GM21447 (cell line): ENCODE measurements at regions not wholly inside any gene's neighbourhood (a gene's known extent, or its start where the extent isn't known, plus 50 kb on each side); places are given as distances from the start of the nearest gene placed in this dataset.
"Not testable (repeated sequence)": the region's sequence is repeated elsewhere in the genome, so short reads cannot be mapped to it uniquely, and the experiment has no call there.

ENCODE experiments used
- ATAC-seq: cut with Tn5 transposase; IDR thresholded peaks from one replicate; pipeline ENCODE4 v1.9.1; 2021; ENCODE audit not compliant: unreplicated experiment

- ATAC-seq, result no peak
Observed at GRCh38 chr18:64749884-64750283, 601.0 kb upstream of the LINC00305 start.

DNA sequence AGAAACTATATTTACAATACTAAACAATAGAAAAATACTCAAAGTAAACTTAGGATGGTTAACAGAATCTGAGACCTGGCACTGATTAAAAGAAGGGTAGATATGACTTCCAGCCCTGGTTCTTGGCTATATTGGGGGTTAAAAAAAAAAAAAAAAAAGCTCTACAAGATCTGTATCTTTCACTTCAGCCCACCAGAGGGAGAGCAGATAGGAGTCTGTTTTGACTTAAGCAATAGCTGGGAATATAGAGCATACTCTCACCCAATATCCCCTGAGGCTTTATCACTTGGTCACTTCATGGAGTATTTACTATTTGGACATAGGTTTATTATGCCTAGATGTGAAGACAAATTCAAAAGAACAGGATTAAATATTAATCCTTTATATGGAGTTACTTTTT is 598.9 kb upstream of the LINC00305 start:
- ATAC-seq, result no peak

DNA sequence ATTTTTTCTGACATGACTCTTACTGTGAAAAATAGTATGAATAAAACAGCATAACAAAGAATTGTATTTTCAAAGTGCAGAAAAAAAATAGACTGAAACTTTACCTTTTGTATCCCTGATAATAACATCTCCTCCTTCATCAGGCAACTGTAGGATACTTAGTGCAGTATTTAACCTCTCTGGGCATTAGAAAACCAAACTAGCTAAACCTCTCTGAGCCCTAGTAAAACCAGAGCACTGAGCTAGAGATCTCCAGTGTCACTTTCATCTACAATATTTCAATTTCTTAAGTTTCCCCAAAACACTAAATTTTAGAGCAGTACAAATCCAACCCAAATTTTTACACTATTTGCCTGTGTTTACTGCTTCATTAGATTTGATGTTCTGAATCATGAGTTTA is 594.0 kb upstream of the LINC00305 start:
- no peak for ATAC-seq

GRCh38 chr18:64734063-64734462 is 585.2 kb upstream of the LINC00305 start:
- ATAC-seq, result no peak

- not testable (repeated sequence) for ATAC-seq
Observed at GRCh38 chr18:64725657-64726056, 576.8 kb upstream of the LINC00305 start.

- no peak for ATAC-seq
Observed at GRCh38 chr18:64720781-64721464, 572.0 kb upstream of the LINC00305 start.

DNA sequence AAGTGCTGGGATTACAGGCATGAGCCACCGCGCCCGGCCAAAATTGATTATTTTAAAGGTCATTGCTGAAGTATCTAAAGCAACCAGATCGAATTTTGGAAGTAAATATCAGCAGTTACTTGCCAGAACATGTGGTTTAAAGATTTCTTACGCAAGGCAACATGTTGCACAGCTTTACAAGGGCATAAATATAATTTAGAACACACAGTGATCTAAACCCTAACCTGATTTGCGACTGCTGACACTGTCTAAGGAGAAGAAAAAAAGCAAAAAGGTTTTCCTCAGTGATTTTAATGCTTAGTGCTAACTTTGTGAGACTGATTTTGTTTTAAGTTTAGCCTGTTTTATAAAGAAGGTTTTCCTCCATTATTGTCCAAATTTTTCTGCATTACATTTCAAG is 569.9 kb upstream of the LINC00305 start:
- ATAC-seq, result no peak

GRCh38 chr18:64717026-64717425 is 568.1 kb upstream of the LINC00305 start:
- no peak for ATAC-seq

DNA sequence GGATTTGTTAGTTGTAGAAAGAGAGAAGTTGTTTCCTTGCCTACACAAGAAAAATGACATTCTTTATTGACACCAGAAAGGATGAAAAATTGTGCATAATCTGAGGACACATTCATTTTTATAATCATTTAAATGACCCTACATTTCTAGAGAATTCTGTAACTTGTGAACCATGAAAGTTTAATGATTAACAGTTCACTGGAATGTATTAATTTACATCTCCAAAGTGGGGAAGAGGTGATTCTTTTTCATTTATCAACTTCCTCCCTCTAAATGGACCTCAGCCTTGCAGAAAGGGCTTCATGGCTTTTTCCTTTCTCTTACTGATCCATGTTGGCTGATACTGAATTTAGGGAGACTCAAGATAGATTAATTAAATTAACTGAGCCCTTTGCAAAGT is 565.2 kb upstream of the LINC00305 start:
- no peak for ATAC-seq

GRCh38 chr18:64713284-64713683 is 564.4 kb upstream of the LINC00305 start:
- peak; percentile 99 for ATAC-seq

- no peak for ATAC-seq
Observed at GRCh38 chr18:64712035-64712434, 563.1 kb upstream of the LINC00305 start.

DNA sequence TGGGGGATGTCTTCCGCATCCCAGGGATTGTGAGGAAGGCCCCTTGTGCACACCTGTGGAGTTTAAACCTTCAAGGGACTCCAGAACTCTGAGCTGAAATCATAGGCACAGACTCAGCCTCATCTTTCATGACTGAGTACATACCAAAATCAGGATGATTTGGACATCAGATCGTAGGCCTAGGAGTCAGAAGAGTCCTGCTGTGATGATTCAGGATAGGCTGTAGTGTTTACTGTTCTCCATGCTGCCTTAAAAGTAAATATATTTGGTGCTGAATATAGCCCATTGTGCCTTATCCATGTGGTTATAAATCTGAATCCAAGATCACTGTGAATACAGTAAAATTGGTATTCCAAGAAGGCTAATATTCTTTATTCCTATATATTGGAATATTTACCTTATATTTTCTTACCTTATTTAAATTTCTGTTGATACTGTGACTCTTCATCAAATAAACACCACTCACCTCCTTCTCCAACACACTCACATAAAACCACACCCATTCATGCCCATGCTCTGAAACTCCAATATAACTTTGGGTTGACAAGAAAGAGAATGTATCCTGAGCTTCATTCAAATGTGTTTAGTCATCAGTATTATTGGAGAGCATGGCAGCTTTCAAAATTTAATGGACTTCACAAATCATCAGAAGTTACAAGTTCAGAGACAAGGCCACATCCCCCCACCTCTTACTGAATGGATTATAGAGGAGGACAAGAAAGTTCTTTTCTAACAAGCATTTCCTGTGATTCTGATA is 561.4 kb upstream of the LINC00305 start:
- ATAC-seq, result no peak

DNA sequence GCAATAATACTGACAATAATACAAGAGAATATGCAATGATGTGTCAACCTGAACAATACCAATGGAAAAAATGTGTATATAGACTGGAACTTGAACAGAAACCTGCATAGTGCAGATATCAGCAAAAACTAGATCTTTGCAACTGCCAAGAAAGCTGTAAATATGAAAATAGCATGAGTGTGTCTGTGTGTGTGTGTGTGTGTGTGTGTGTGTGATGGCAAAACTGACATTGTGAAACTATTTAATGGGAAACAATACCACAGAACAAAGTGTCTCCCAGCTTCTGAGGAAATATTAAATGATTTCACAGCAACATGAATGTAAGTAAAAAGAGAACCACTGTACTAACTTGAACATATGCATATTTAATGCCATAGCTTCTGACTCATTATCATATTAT is 558.2 kb upstream of the LINC00305 start:
- ATAC-seq, result no peak

- no peak for ATAC-seq
Observed at GRCh38 chr18:64699081-64699480, 550.2 kb upstream of the LINC00305 start.

- no peak for ATAC-seq
Observed at GRCh38 chr18:64695851-64696553, 547.1 kb upstream of the LINC00305 start.

GRCh38 chr18:64693766-64694165 is 544.9 kb upstream of the LINC00305 start:
- ATAC-seq, result no peak

- ATAC-seq, result no peak
Observed at GRCh38 chr18:64692826-64693225, 543.9 kb upstream of the LINC00305 start.

GRCh38 chr18:64679121-64679520 is 530.2 kb upstream of the LINC00305 start:
- ATAC-seq, result no peak

GRCh38 chr18:64678048-64678447 is 529.2 kb upstream of the LINC00305 start:
- no peak for ATAC-seq

DNA sequence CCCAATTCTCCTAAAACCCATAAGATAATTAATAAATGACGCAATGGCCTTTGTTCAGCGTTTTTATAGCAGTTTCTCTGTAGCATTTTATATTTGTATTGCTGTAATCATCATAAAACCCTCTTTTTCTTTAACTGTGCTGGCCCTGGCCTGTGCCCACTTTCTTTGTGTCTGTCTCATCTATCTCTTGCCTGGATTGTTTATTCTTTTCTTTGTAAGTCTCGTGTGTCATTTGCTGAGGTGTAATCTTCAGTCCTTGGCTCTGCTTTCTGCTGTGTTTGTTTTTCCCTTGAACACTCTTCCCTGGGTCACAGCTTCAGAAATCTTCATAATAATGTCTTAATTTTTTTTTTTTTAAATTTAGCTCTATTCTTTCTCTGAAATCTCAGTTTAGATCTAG is 525.8 kb upstream of the LINC00305 start:
- ATAC-seq, result no peak

DNA sequence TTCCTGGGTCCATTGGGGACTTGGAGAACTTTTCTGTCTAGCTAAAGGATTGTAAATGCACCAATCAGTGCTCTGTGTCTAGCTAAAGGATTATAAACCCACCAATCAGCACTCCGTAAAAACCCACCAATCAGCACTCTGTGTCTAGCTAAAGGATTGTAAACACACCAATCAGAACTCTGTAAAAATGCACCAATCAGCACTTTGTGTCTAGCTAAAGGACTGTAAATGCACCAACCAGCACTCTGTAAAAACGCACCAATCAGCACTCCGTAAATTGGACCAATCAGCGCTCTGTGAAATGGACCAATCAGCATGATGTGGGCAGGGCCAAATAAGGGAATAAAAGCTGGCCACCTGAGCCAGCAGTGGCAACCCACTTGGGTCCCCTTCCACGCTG is 522.4 kb upstream of the LINC00305 start:
- ATAC-seq, result not testable (repeated sequence)

DNA sequence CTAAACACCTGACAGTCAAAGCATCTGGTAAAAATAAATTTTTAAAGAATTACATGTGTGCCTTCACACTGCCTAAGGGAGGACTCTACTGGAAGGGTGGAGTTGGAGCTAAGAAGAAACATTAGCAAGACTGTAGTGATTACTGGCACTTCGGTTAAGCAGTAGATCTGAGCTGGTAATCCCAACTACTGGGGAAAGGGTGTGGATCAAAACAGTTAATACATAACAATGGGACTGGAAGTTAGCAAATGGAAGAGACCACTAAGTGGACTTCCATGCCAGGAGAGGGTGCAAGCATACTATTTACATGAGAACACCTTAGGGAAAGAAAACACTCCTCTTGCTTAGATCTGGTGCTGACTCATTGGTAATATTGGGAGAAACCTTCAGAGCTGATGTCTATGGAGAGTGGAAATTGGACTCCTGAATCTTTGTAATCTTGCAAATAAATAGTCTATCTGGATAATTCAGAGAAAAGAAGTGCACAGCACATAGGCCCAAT is 519.6 kb upstream of the LINC00305 start:
- no peak for ATAC-seq
